DND-41 (cell line): ENCODE measurements at regions not wholly inside any gene's neighbourhood (a gene's known extent, or its start where the extent isn't known, plus 50 kb on each side); places are given as distances from the start of the nearest gene placed in this dataset.

Experiments used
- CTCF ChIP-seq: IDR thresholded peaks from 2 replicates; pipeline ENCODE4 v1.5.1; 2012; ENCODE audit warnings: borderline replicate concordance, low read length, moderate library complexity, mild to moderate bottlenecking; ENCODE audit not compliant: poor library complexity, severe bottlenecking; ENCODE audit errors: extremely low read depth
- EZH2 ChIP-seq: IDR thresholded peaks from 3 replicates; pipeline ENCODE4 v1.6.1; 2012; ENCODE audit warnings: borderline replicate concordance, low read depth, mild to moderate bottlenecking, moderate library complexity, low read length, inconsistent platforms; ENCODE audit not compliant: severe bottlenecking

GRCh38 chr9:78904686-78905085 lies 607.8 kb downstream of the PSAT1 start:
- TF ChIP-seq CTCF (no peak), EZH2 (no peak)
